Skeletal muscle satellite cell (primary cell): ENCODE measurements at regions not wholly inside any gene's neighbourhood (a gene's known extent, or its start where the extent isn't known, plus 50 kb on each side); places are given as distances from the start of the nearest gene placed in this dataset.

Source experiments
- H3K27me3 ChIP-seq: 2 replicates; pipeline ENCODE4 v1.7.0; 2013; ENCODE audit warnings: low read length; ENCODE audit not compliant: control insufficient read depth, insufficient read depth
- H3K36me3 ChIP-seq: 2 replicates; pipeline ENCODE4 v1.7.0; 2013; ENCODE audit warnings: mild to moderate bottlenecking, control low read depth, low read length; ENCODE audit not compliant: insufficient read depth
- H3K4me1 ChIP-seq: 2 replicates; pipeline ENCODE4 v1.7.0; 2013; ENCODE audit warnings: low read length; ENCODE audit not compliant: control insufficient read depth, insufficient read depth
- H3K4me2 ChIP-seq: 2 replicates; pipeline ENCODE4 v1.7.0; 2013; ENCODE audit warnings: mild to moderate bottlenecking, low read length
- H3K4me3 ChIP-seq: 2 replicates; pipeline ENCODE4 v1.7.0; 2013; ENCODE audit warnings: low read length
- H3K9ac ChIP-seq: 2 replicates; pipeline ENCODE4 v1.7.0; 2013; ENCODE audit warnings: mild to moderate bottlenecking, low read depth, low read length, moderate library complexity
- H3K9me3 ChIP-seq: replicated peaks from 2 replicates; pipeline ENCODE4 v1.7.0; 2013; ENCODE audit warnings: mild to moderate bottlenecking, control low read depth, low read length

GRCh38 chr10:65328486-65328885 is 1597.3 kb upstream of the LRRTM3 start:
- no peaks in the 10 kb centered on the region for H3K36me3 ChIP-seq
- H3K4me2 ChIP-seq, result no peak overlapping the region
- H3K9ac ChIP-seq, result no peak overlapping the region
- no peaks in the 10 kb centered on the region for H3K27me3 ChIP-seq
- H3K9me3 ChIP-seq, result no peaks in the 10 kb centered on the region
- no peak overlapping the region for H3K4me3 ChIP-seq
- H3K4me1 ChIP-seq, result no peaks in the 10 kb centered on the region

GRCh38 chr10:65335311-65335710 is 1590.5 kb upstream of the LRRTM3 start:
- Histone ChIP-seq H3K4me1 (no peaks in the 10 kb centered on the region), H3K4me3 (no peak overlapping the region), H3K9me3 (no peaks in the 10 kb centered on the region), H3K36me3 (no peaks in the 10 kb centered on the region), H3K27me3 (no peaks in the 10 kb centered on the region), H3K9ac (no peak overlapping the region), H3K4me2 (no peak overlapping the region)

GRCh38 chr10:65340340-65340739 is 1585.5 kb upstream of the LRRTM3 start:
- H3K36me3 ChIP-seq, result no peaks in the 10 kb centered on the region
- no peaks in the 10 kb centered on the region for H3K9me3 ChIP-seq
- no peak overlapping the region for H3K4me3 ChIP-seq
- no peak overlapping the region for H3K9ac ChIP-seq
- H3K27me3 ChIP-seq, result no peaks in the 10 kb centered on the region
- peaks cover 12% of the 10 kb centered on the region for H3K4me1 ChIP-seq
- H3K4me2 ChIP-seq, result no peak overlapping the region

GRCh38 chr10:65341323-65341925 is 1584.4 kb upstream of the LRRTM3 start:
- H3K9me3 ChIP-seq, result no peaks in the 10 kb centered on the region
- H3K4me3 ChIP-seq, result no peak overlapping the region
- H3K36me3 ChIP-seq, result no peaks in the 10 kb centered on the region
- no peak overlapping the region for H3K9ac ChIP-seq
- no peaks in the 10 kb centered on the region for H3K27me3 ChIP-seq
- H3K4me1 ChIP-seq, result peaks cover 12% of the 10 kb centered on the region
- H3K4me2 ChIP-seq, result peak overlapping the region; percentile 22

- Histone ChIP-seq H3K36me3 (no peaks in the 10 kb centered on the region), H3K9ac (no peak overlapping the region), H3K9me3 (no peaks in the 10 kb centered on the region), H3K4me1 (peaks cover 12% of the 10 kb centered on the region), H3K4me3 (no peak overlapping the region), H3K4me2 (no peak overlapping the region), H3K27me3 (no peaks in the 10 kb centered on the region)
These were observed 1583.6 kb upstream of the LRRTM3 start for GRCh38 chr10:65342245-65342644.

GRCh38 chr10:65346466-65346865 is 1579.4 kb upstream of the LRRTM3 start:
- no peak overlapping the region for H3K4me2 ChIP-seq
- H3K27me3 ChIP-seq, result no peaks in the 10 kb centered on the region
- H3K9me3 ChIP-seq, result no peaks in the 10 kb centered on the region
- no peaks in the 10 kb centered on the region for H3K36me3 ChIP-seq
- H3K9ac ChIP-seq, result no peak overlapping the region
- H3K4me3 ChIP-seq, result no peak overlapping the region
- H3K4me1 ChIP-seq, result peaks cover 6% of the 10 kb centered on the region

GRCh38 chr10:65348637-65349036 is 1577.2 kb upstream of the LRRTM3 start:
- Histone ChIP-seq H3K9me3 (no peaks in the 10 kb centered on the region), H3K9ac (no peak overlapping the region), H3K4me2 (no peak overlapping the region), H3K36me3 (no peaks in the 10 kb centered on the region), H3K4me1 (no peaks in the 10 kb centered on the region), H3K4me3 (no peak overlapping the region), H3K27me3 (no peaks in the 10 kb centered on the region)

GRCh38 chr10:65350611-65351010 is 1575.2 kb upstream of the LRRTM3 start:
- H3K4me3 ChIP-seq, result no peak overlapping the region
- H3K36me3 ChIP-seq, result no peaks in the 10 kb centered on the region
- no peaks in the 10 kb centered on the region for H3K4me1 ChIP-seq
- H3K27me3 ChIP-seq, result no peaks in the 10 kb centered on the region
- no peaks in the 10 kb centered on the region for H3K9me3 ChIP-seq
- H3K4me2 ChIP-seq, result no peak overlapping the region
- no peak overlapping the region for H3K9ac ChIP-seq

- H3K27me3 ChIP-seq, result no peaks in the 10 kb centered on the region
- no peak overlapping the region for H3K4me3 ChIP-seq
- H3K9me3 ChIP-seq, result no peaks in the 10 kb centered on the region
- H3K9ac ChIP-seq, result no peak overlapping the region
- no peaks in the 10 kb centered on the region for H3K36me3 ChIP-seq
- H3K4me1 ChIP-seq, result no peaks in the 10 kb centered on the region
- no peak overlapping the region for H3K4me2 ChIP-seq
These were observed 1570.6 kb upstream of the LRRTM3 start for GRCh38 chr10:65355141-65355680.

- Histone ChIP-seq H3K9ac (no peak overlapping the region), H3K27me3 (no peaks in the 10 kb centered on the region), H3K4me3 (no peak overlapping the region), H3K36me3 (no peaks in the 10 kb centered on the region), H3K4me2 (no peak overlapping the region), H3K4me1 (no peaks in the 10 kb centered on the region), H3K9me3 (no peaks in the 10 kb centered on the region)
These were observed 1567.3 kb upstream of the LRRTM3 start for GRCh38 chr10:65358565-65358964.

GRCh38 chr10:65360497-65360896 is 1565.3 kb upstream of the LRRTM3 start:
- Histone ChIP-seq H3K36me3 (no peaks in the 10 kb centered on the region), H3K9me3 (no peaks in the 10 kb centered on the region), H3K9ac (no peak overlapping the region), H3K4me2 (no peak overlapping the region), H3K4me1 (no peaks in the 10 kb centered on the region), H3K27me3 (no peaks in the 10 kb centered on the region), H3K4me3 (no peak overlapping the region)

- H3K9me3 ChIP-seq, result no peaks in the 10 kb centered on the region
- no peaks in the 10 kb centered on the region for H3K36me3 ChIP-seq
- no peaks in the 10 kb centered on the region for H3K27me3 ChIP-seq
- no peak overlapping the region for H3K4me3 ChIP-seq
- H3K4me1 ChIP-seq, result no peaks in the 10 kb centered on the region
- no peak overlapping the region for H3K4me2 ChIP-seq
- no peak overlapping the region for H3K9ac ChIP-seq
These were observed 1560.0 kb upstream of the LRRTM3 start for GRCh38 chr10:65365878-65366277.
